SK-N-SH (cell line): ENCODE measurements at regions not wholly inside any gene's neighbourhood (a gene's known extent, or its start where the extent isn't known, plus 50 kb on each side); places are given as distances from the start of the nearest gene placed in this dataset.

Source experiments
- CTCF ChIA-PET: fragments of 300-600, 350-600 bp; formaldehyde crosslinking; extraction: SDS; loops from one replicate; lab custom pipeline; 2021; lab: Yijun Ruan, JAX
- POLR2A ChIA-PET: fragments of 350-600 bp; sonication (Branson Sonifier 250); formaldehyde crosslinking; extraction: SDS; loops from one replicate; lab custom pipeline; 2020; ENCODE audit warnings: antibody characterized with exemption, inconsistent platforms; lab: Yijun Ruan, JAX
- DNase-seq: peaks from one replicate; pipeline ENCODE4 v3.0.0; 2012
- H2AFZ ChIP-seq: fragments of 200-600 bp; sonication (generic); 2 replicates; pipeline ENCODE4 v1.8.1; 2016; ENCODE audit warnings: antibody characterized with exemption, mild to moderate bottlenecking, low read depth
- H3F3A ChIP-seq: fragments of 200-600 bp; sonication (generic); replicated peaks from 2 replicates; pipeline ENCODE3; 2016; ENCODE audit warnings: antibody characterized with exemption, mild to moderate bottlenecking; ENCODE audit not compliant: insufficient read depth
- H3K27ac ChIP-seq, 2 experiments: fragments of 200-500 bp in 1 of 2; fragments of 200-600 bp in 1 of 2; sonication (Bioruptor generic) in 1 of 2; sonication (generic), shearing (Covaris generic) in 1 of 2; 2 replicates each; pipeline versions ENCODE4 v1.5.1 to v1.6.1; 2014 to 2016; ENCODE audit warnings: low read depth in 2 of 2, inconsistent platforms in 1 of 2, low read length in 1 of 2, mild to moderate bottlenecking in 1 of 2, mixed read lengths in 1 of 2
- H3K27me3 ChIP-seq: fragments of 200-600 bp; sonication (generic), shearing (Covaris generic); 2 replicates; pipeline ENCODE4 v1.6.1; 2016; ENCODE audit warnings: mixed run types; ENCODE audit not compliant: insufficient read depth
- H3K36me3 ChIP-seq, 2 experiments: fragments of 200-500 bp in 1 of 2; fragments of 200-600 bp in 1 of 2; sonication (Bioruptor generic) in 1 of 2; sonication (generic) in 1 of 2; replicated peaks in 1 of 2; 2 replicates each; pipeline versions ENCODE3 to v1.5.1; 2014 to 2016; ENCODE audit warnings: low read length in 1 of 2, mild to moderate bottlenecking in 1 of 2; ENCODE audit not compliant: insufficient read depth in 2 of 2, control insufficient read depth in 1 of 2
- H3K4me1 ChIP-seq, 2 experiments: fragments of 200-500 bp in 1 of 2; fragments of 200-600 bp in 1 of 2; sonication (Bioruptor generic) in 1 of 2; sonication (generic), shearing (Covaris generic) in 1 of 2; 2 replicates each; pipeline versions ENCODE4 v1.5.1 to v1.6.1; 2014 to 2016; ENCODE audit warnings: low read depth in 1 of 2, low read length in 1 of 2, mixed run types in 1 of 2; ENCODE audit not compliant: insufficient read depth in 2 of 2, control insufficient read depth in 1 of 2
- H3K4me2 ChIP-seq: fragments of 200-600 bp; sonication (generic), shearing (Covaris generic); 2 replicates; pipeline ENCODE4 v1.6.1; 2017; ENCODE audit warnings: mixed run types
- H3K4me3 ChIP-seq, 2 experiments: fragments of 200-500 bp in 1 of 2; fragments of 200-600 bp in 1 of 2; sonication (Bioruptor generic) in 1 of 2; sonication (generic), shearing (Covaris generic) in 1 of 2; 2 replicates each; pipeline versions ENCODE4 v1.5.1 to v1.8.1; 2014 to 2016; ENCODE audit warnings: low read depth in 2 of 2, inconsistent platforms in 1 of 2, low read length in 1 of 2, mild to moderate bottlenecking in 1 of 2, mixed read lengths in 1 of 2, moderate library complexity in 1 of 2
- H3K79me2 ChIP-seq: fragments of 200-600 bp; sonication (generic); 2 replicates; pipeline ENCODE4 v1.8.1; 2017; ENCODE audit warnings: mild to moderate bottlenecking; ENCODE audit not compliant: insufficient read depth
- H3K9ac ChIP-seq: fragments of 200-600 bp; sonication (generic); 2 replicates; pipeline ENCODE4 v1.6.1; 2017; ENCODE audit warnings: mixed run types
- H3K9me2 ChIP-seq: fragments of 200-600 bp; sonication (generic); 2 replicates; pipeline ENCODE4 v1.6.1; 2017; ENCODE audit warnings: mixed run types
- H3K9me3 ChIP-seq: fragments of 200-600 bp; sonication (generic); 2 replicates; pipeline ENCODE4 v1.6.1; 2017; ENCODE audit warnings: mixed run types, mild to moderate bottlenecking, moderate library complexity
- H4K20me1 ChIP-seq: fragments of 200-600 bp; sonication (generic); 2 replicates; pipeline ENCODE4 v1.6.1; 2017; ENCODE audit warnings: mild to moderate bottlenecking, mixed run types; ENCODE audit not compliant: insufficient read depth
- CHD2 ChIP-seq: fragments of 150-350 bp; IDR thresholded peaks from 2 replicates; pipeline ENCODE4 v1.6.1; 2018; ENCODE audit warnings: low read length; ENCODE audit not compliant: partially characterized antibody
- CTCF ChIP-seq: fragments of 200-600 bp; sonication (generic); IDR thresholded peaks from 2 replicates; pipeline ENCODE4 v1.6.1; 2017; ENCODE audit warnings: antibody characterized with exemption, mild to moderate bottlenecking, moderate library complexity
- FOXJ3 ChIP-seq: sonication (generic); formaldehyde crosslinking; IDR thresholded peaks from 2 replicates; pipeline ENCODE4 v1.5.1; 2020; ENCODE audit warnings: mild to moderate bottlenecking, missing genetic modification reagents
- FOXM1 ChIP-seq: IDR thresholded peaks from 2 replicates; pipeline ENCODE4 v1.4.0; 2012; ENCODE audit warnings: low read depth, mild to moderate bottlenecking
- JUND ChIP-seq: IDR thresholded peaks from 2 replicates; pipeline ENCODE4 v1.4.0; 2012
- MAX ChIP-seq: IDR thresholded peaks from 2 replicates; pipeline ENCODE4 v1.4.0; 2012; ENCODE audit warnings: low read depth
- MEF2A ChIP-seq: IDR thresholded peaks from 2 replicates; pipeline ENCODE4 v1.4.0; 2012; ENCODE audit warnings: low read depth, borderline replicate concordance
- NFIC ChIP-seq: IDR thresholded peaks from 2 replicates; pipeline ENCODE4 v1.4.0; 2012; ENCODE audit warnings: borderline replicate concordance
- NRF1 ChIP-seq: IDR thresholded peaks from 2 replicates; pipeline ENCODE4 v1.6.1; 2012; ENCODE audit warnings: low read depth, mild to moderate bottlenecking, low read length
- PBX3 ChIP-seq: IDR thresholded peaks from 2 replicates; pipeline ENCODE4; 2012
- POLR2AphosphoS5 ChIP-seq: IDR thresholded peaks from 2 replicates; pipeline ENCODE4 v1.6.1; 2012; ENCODE audit warnings: low read depth, low read length
- RAD21 ChIP-seq: IDR thresholded peaks from 2 replicates; pipeline ENCODE4 v1.6.1; 2012; ENCODE audit warnings: mild to moderate bottlenecking, low read length
- RFX5 ChIP-seq: IDR thresholded peaks from 2 replicates; pipeline ENCODE4 v1.6.1; 2012; ENCODE audit warnings: mild to moderate bottlenecking, improper control_type of control experiment, low read length
- SMC3 ChIP-seq: IDR thresholded peaks from 2 replicates; pipeline ENCODE4 v1.6.1; 2012; ENCODE audit warnings: low read depth, low read length, improper control_type of control experiment
- TAF1 ChIP-seq: IDR thresholded peaks from 2 replicates; pipeline ENCODE4 v1.6.1; 2012; ENCODE audit warnings: low read depth, mild to moderate bottlenecking, low read length, moderate library complexity, borderline replicate concordance
- TCF12 ChIP-seq: IDR thresholded peaks from 2 replicates; pipeline ENCODE4 v1.4.0; 2012
- TEAD4 ChIP-seq: IDR thresholded peaks from 2 replicates; pipeline ENCODE4 v1.4.0; 2012; ENCODE audit warnings: mild to moderate bottlenecking, borderline replicate concordance; ENCODE audit not compliant: insufficient read depth
- USF1 ChIP-seq: IDR thresholded peaks from 2 replicates; pipeline ENCODE4 v1.4.0; 2012; ENCODE audit warnings: low read depth, borderline replicate concordance
- YY1 ChIP-seq: IDR thresholded peaks from 2 replicates; pipeline ENCODE4 v1.4.0; 2012; ENCODE audit warnings: low read depth, mild to moderate bottlenecking
- ZBTB33 ChIP-seq: IDR thresholded peaks from 2 replicates; pipeline ENCODE4 v1.4.0; 2012; ENCODE audit warnings: low read depth, borderline replicate concordance
- WGBS: methylation state at CpG from one replicate; pipeline ENCODE4 v1.1.6; 2017; ENCODE audit warnings: low lambda C conversion rate; 5-methylcytosine and 5-hydroxymethylcytosine counted together

GRCh38 chr17:37847811-37848331, 76.3 kb upstream of the TBC1D3K start:
- DNase-seq = no peak
- WGBS = 86% methylated on average over 12 of the region's 12 CpGs
- CTCF ChIA-PET = no interaction called here

More at GRCh38 chr17:37847811-37848331, 76.3 kb upstream of the TBC1D3K start:
- POLR2A ChIA-PET = no interaction called here
- H3K79me2 ChIP-seq = no peaks in the 10 kb centered on the region
- H3K4me1 ChIP-seq = no peaks in the 10 kb centered on the region
- H3K36me3 ChIP-seq = no peaks in the 10 kb centered on the region
- H3K27me3 ChIP-seq = no peaks in the 10 kb centered on the region
- no peak overlapping the region for H3K4me2 ChIP-seq
- no peak overlapping the region for H2AFZ ChIP-seq
- no peaks in the 10 kb centered on the region for H3K9me3 ChIP-seq
- TF ChIP-seq NRF1 = no peak
- TF ChIP-seq RFX5 = no peak
- no peak for TF ChIP-seq ZBTB33
- TF ChIP-seq FOXJ3 = no peak
- no peak for TF ChIP-seq CHD2
- no peak for TF ChIP-seq MAX
- TF ChIP-seq PBX3 = no peak
- no peak for TF ChIP-seq YY1
- no peak for TF ChIP-seq RAD21
- no peak for TF ChIP-seq MEF2A
- TF ChIP-seq USF1 = no peak
- TF ChIP-seq NFIC = no peak
- TF ChIP-seq CTCF = no peak
- TF ChIP-seq TAF1 = no peak
- no peak for TF ChIP-seq SMC3
- TF ChIP-seq POLR2AphosphoS5 = no peak
- no peak for TF ChIP-seq TEAD4
- TF ChIP-seq JUND = no peak
- TF ChIP-seq FOXM1 = no peak
- no peak for TF ChIP-seq TCF12
- no peaks in the 10 kb centered on the region for H3K9me2 ChIP-seq
- no peak overlapping the region for H3K9ac ChIP-seq
- no peak overlapping the region for H3K4me3 ChIP-seq
- H4K20me1 ChIP-seq = no peaks in the 10 kb centered on the region
- H3K27ac ChIP-seq = no peak overlapping the region
- H3F3A ChIP-seq = peaks cover 4% of the 10 kb centered on the region
